ENCODE measurements at regions not wholly inside any gene's neighbourhood (a gene's known extent, or its start where the extent isn't known, plus 50 kb on each side); places are given as distances from the start of the nearest gene placed in this dataset.

GRCh38 chr2:156181208-156181607 lies 151.3 kb downstream of the NR4A2 start:
- H2BK5ac ChIP-seq (ENCODE audit: low read depth, low read length, poor library complexity, severe bottlenecking): no peak overlapping the region
- BruUV-seq (replicated peaks): no TSS peak
- in situ Hi-C loops (cut with MboI; ENCODE audit: low sequenced_read_pairs): no loop called here
- H3K9me1 ChIP-seq (ENCODE audit: insufficient read depth, low read length): no peaks in the 10 kb centered on the region
- dilution Hi-C loops (cut with HindIII; ENCODE audit: low sequenced_read_pairs, unreplicated experiment): no loop called here
- H3K23ac ChIP-seq (ENCODE audit: low read depth, low read length): no peak overlapping the region
- H3K9me3 ChIP-seq (ENCODE audit: control insufficient read depth, insufficient read depth, low read length): no peaks in the 10 kb centered on the region
- intact Hi-C loops (cut with micrococcal nuclease): no loop called here
- H3K14ac ChIP-seq (replicated peaks; ENCODE audit: low read depth, low read length): no peak overlapping the region
- DNase-seq (no peak), ATAC-seq (ENCODE audit: low read depth) (no peak)
- TF ChIP-seq POLR2A (IDR thresholded peaks at IDR 0.05; ENCODE audit: low read depth, low read length) (no peak), RFX5 (IDR thresholded peaks at IDR 0.05; ENCODE audit: low read depth, low read length) (no peak), FOS (IDR thresholded peaks at IDR 0.05; ENCODE audit: low read depth, low read length) (no peak), NFE2L2 (IDR thresholded peaks at IDR 0.05; ENCODE audit: low read depth, low read length) (no peak), BHLHE40 (IDR thresholded peaks at IDR 0.05; ENCODE audit: low read depth, low read length) (no peak), MAFK (IDR thresholded peaks at IDR 0.05; ENCODE audit: low read depth, low read length) (no peak), MAZ (IDR thresholded peaks at IDR 0.05; ENCODE audit: borderline replicate concordance, low read depth, low read length) (no peak), CEBPB (IDR thresholded peaks at IDR 0.05; ENCODE audit: low read depth, low read length) (no peak), ELK1 (IDR thresholded peaks at IDR 0.05; ENCODE audit: borderline replicate concordance, low read depth, low read length) (no peak), RAD21 (IDR thresholded peaks at IDR 0.05; ENCODE audit: low read length) (no peak), RCOR1 (IDR thresholded peaks at IDR 0.05; ENCODE audit: insufficient replicate concordance, low read length) (no peak), CHD1 (IDR thresholded peaks at IDR 0.05; ENCODE audit: low read depth, low read length) (no peak), CTCF (conservative IDR thresholded peaks at IDR 0.05; ENCODE audit: low read depth, low read length) (no peak), MXI1 (IDR thresholded peaks at IDR 0.05; ENCODE audit: borderline replicate concordance, low read depth, low read length) (no peak), USF2 (IDR thresholded peaks at IDR 0.05; ENCODE audit: low read depth, low read length) (no peak), SMC3 (IDR thresholded peaks at IDR 0.05; ENCODE audit: low read depth, low read length) (no peak)
- H3K56ac ChIP-seq (ENCODE audit: extremely low read depth, insufficient read depth, low read length): no peak overlapping the region
- H2AK5ac ChIP-seq (ENCODE audit: low read depth, low read length): no peak overlapping the region
- no peak overlapping the region for H3K18ac ChIP-seq (ENCODE audit: low read depth, low read length)
- H2BK15ac ChIP-seq (ENCODE audit: low read depth, low read length): no peak overlapping the region
- no peaks in the 10 kb centered on the region for H3K36me3 ChIP-seq (ENCODE audit: control insufficient read depth, insufficient read depth, low read length)
- H2BK120ac ChIP-seq (ENCODE audit: low read depth, low read length): no peak overlapping the region
- H4K91ac ChIP-seq (ENCODE audit: insufficient read depth, low read depth, low read length): no peak overlapping the region
- no peaks in the 10 kb centered on the region for H3K4me1 ChIP-seq (ENCODE audit: control insufficient read depth, insufficient read depth, low read length)
- no peak overlapping the region for H2AFZ ChIP-seq (replicated peaks; ENCODE audit: low read length, poor library complexity)
- CTCF ChIA-PET: no interaction called here
- no peak overlapping the region for H3K9ac ChIP-seq (ENCODE audit: low read depth, low read length)
- H2BK20ac ChIP-seq (ENCODE audit: low read depth, low read length): no peak overlapping the region
- no peaks in the 10 kb centered on the region for H3K79me1 ChIP-seq (ENCODE audit: low read depth in 1 of 2, low read length in 2 of 2)
- POLR2A ChIA-PET (ENCODE audit: unreplicated experiment): no interaction called here
- no peak overlapping the region for H3K4me3 ChIP-seq (ENCODE audit: insufficient read depth, low read depth, low read length)
- no peak overlapping the region for H3K4ac ChIP-seq (ENCODE audit: low read depth, low read length)
- H4K5ac ChIP-seq (ENCODE audit: low read depth, low read length): no peak overlapping the region
- no peak overlapping the region for H2AK9ac ChIP-seq (replicated peaks; ENCODE audit: low read depth, low read length, poor library complexity)
- H4K20me1 ChIP-seq (ENCODE audit: insufficient read depth, low read length): no peaks in the 10 kb centered on the region
- no peak overlapping the region for H3K4me2 ChIP-seq (ENCODE audit: low read depth, low read length)
- no peaks in the 10 kb centered on the region for H3K27me3 ChIP-seq (ENCODE audit: control insufficient read depth, insufficient read depth, low read length)
- no CpG with 5 or more reads among the region's 1 CpG for WGBS, 2 experiments (ENCODE audit: extremely low coverage in 2 of 2, insufficient read length in 1 of 2)
- H3K27ac ChIP-seq (ENCODE audit: insufficient read depth, low read length): no peak overlapping the region
- H4K8ac ChIP-seq (ENCODE audit: low read depth in 2 of 2, low read length in 2 of 2): no peak overlapping the region

Measured in IMR-90 (cell line).